T-helper 2 cell treated with Interferon-gamma antibody and Interleukin-4, amounts not matched to agents 5 μg/mL and 100 μg/mL, for 36 hours (primary cell): ENCODE measurements at regions not wholly inside any gene's neighbourhood (a gene's known extent, or its start where the extent isn't known, plus 50 kb on each side); places are given as distances from the start of the nearest gene placed in this dataset.

Experiments
- DNase-seq: peaks from one replicate; pipeline ENCODE4 v3.0.0; 2021; ENCODE audit warnings: low spot score
- H3K27ac Mint-ChIP-seq: one replicate; pipeline ENCODE4 v1.8.0; 2021; ENCODE audit warnings: mild to moderate bottlenecking, mixed read lengths
- H3K27me3 Mint-ChIP-seq: one replicate; pipeline ENCODE4 v1.8.0; 2021; ENCODE audit warnings: low read depth, mixed read lengths
- H3K36me3 Mint-ChIP-seq: one replicate; pipeline ENCODE4 v1.8.0; 2021; ENCODE audit warnings: low read depth, mixed read lengths
- H3K4me1 Mint-ChIP-seq: one replicate; pipeline ENCODE4 v1.8.0; 2021; ENCODE audit warnings: low read depth, mixed read lengths
- H3K4me3 Mint-ChIP-seq: one replicate; pipeline ENCODE4 v1.8.0; 2022; ENCODE audit warnings: mild to moderate bottlenecking, moderate library complexity, mixed read lengths
- H3K9me3 Mint-ChIP-seq: one replicate; pipeline ENCODE4 v1.8.0; 2021; ENCODE audit warnings: mixed read lengths

- Mint-ChIP-seq H3K4me1 (no peaks in the 10 kb centered on the region), H3K4me3 (no peak overlapping the region), H3K9me3 (peaks cover 4% of the 10 kb centered on the region), H3K36me3 (no peaks in the 10 kb centered on the region), H3K27ac (no peak overlapping the region), H3K27me3 (no peaks in the 10 kb centered on the region)
- DNase-seq: no peak
Measured at GRCh38 chr3:162879021-162879562, 1382.5 kb downstream of the OTOL1 start.

- Mint-ChIP-seq H3K27ac (no peak overlapping the region), H3K36me3 (no peaks in the 10 kb centered on the region), H3K27me3 (no peaks in the 10 kb centered on the region), H3K4me1 (no peaks in the 10 kb centered on the region), H3K9me3 (peaks cover 4% of the 10 kb centered on the region), H3K4me3 (no peak overlapping the region)
- no peak for DNase-seq
Measured at GRCh38 chr3:162884373-162884772, 1387.8 kb downstream of the OTOL1 start.

- no peak overlapping the region for H3K4me3 Mint-ChIP-seq
- H3K27me3 Mint-ChIP-seq: no peaks in the 10 kb centered on the region
- H3K4me1 Mint-ChIP-seq: no peaks in the 10 kb centered on the region
- H3K27ac Mint-ChIP-seq: no peak overlapping the region
- DNase-seq: no peak
- peaks cover 7% of the 10 kb centered on the region for H3K9me3 Mint-ChIP-seq
- no peaks in the 10 kb centered on the region for H3K36me3 Mint-ChIP-seq
Measured at GRCh38 chr3:162892921-162893793, 1396.5 kb downstream of the OTOL1 start.

GRCh38 chr3:162897291-162897690, 1400.7 kb downstream of the OTOL1 start:
- H3K9me3 Mint-ChIP-seq: peaks cover 5% of the 10 kb centered on the region
- no peaks in the 10 kb centered on the region for H3K4me1 Mint-ChIP-seq
- no peaks in the 10 kb centered on the region for H3K27me3 Mint-ChIP-seq
- no peak overlapping the region for H3K4me3 Mint-ChIP-seq
- DNase-seq: no peak
- no peaks in the 10 kb centered on the region for H3K36me3 Mint-ChIP-seq
- no peak overlapping the region for H3K27ac Mint-ChIP-seq

- DNase-seq: no peak
- H3K4me3 Mint-ChIP-seq: no peak overlapping the region
- H3K4me1 Mint-ChIP-seq: no peaks in the 10 kb centered on the region
- H3K9me3 Mint-ChIP-seq: peaks cover 13% of the 10 kb centered on the region
- no peaks in the 10 kb centered on the region for H3K36me3 Mint-ChIP-seq
- H3K27me3 Mint-ChIP-seq: no peaks in the 10 kb centered on the region
- H3K27ac Mint-ChIP-seq: no peak overlapping the region
Measured at GRCh38 chr3:162932503-162932902, 1435.9 kb downstream of the OTOL1 start.

- Mint-ChIP-seq H3K27ac (no peak overlapping the region), H3K4me3 (no peak overlapping the region), H3K4me1 (no peaks in the 10 kb centered on the region), H3K27me3 (no peaks in the 10 kb centered on the region), H3K36me3 (no peaks in the 10 kb centered on the region), H3K9me3 (peaks cover 8% of the 10 kb centered on the region)
- DNase-seq: no peak
Measured at GRCh38 chr3:162933656-162934055, 1437.0 kb downstream of the OTOL1 start.

GRCh38 chr3:162936706-162937105, 1440.1 kb downstream of the OTOL1 start:
- Mint-ChIP-seq H3K4me3 (no peak overlapping the region), H3K4me1 (no peaks in the 10 kb centered on the region), H3K27me3 (no peaks in the 10 kb centered on the region), H3K9me3 (peaks cover 21% of the 10 kb centered on the region), H3K36me3 (no peaks in the 10 kb centered on the region), H3K27ac (no peak overlapping the region)
- DNase-seq: no peak

- Mint-ChIP-seq H3K4me1 (no peaks in the 10 kb centered on the region), H3K27me3 (no peaks in the 10 kb centered on the region), H3K36me3 (no peaks in the 10 kb centered on the region), H3K27ac (no peak overlapping the region), H3K4me3 (no peak overlapping the region), H3K9me3 (peaks cover 18% of the 10 kb centered on the region)
- no peak for DNase-seq
Measured at GRCh38 chr3:162938083-162938482, 1441.5 kb downstream of the OTOL1 start.

- H3K9me3 Mint-ChIP-seq: peaks cover 19% of the 10 kb centered on the region
- no peak overlapping the region for H3K27ac Mint-ChIP-seq
- H3K36me3 Mint-ChIP-seq: no peaks in the 10 kb centered on the region
- no peak overlapping the region for H3K4me3 Mint-ChIP-seq
- H3K27me3 Mint-ChIP-seq: no peaks in the 10 kb centered on the region
- H3K4me1 Mint-ChIP-seq: no peaks in the 10 kb centered on the region
- DNase-seq: no peak
Measured at GRCh38 chr3:162945626-162946025, 1449.0 kb downstream of the OTOL1 start.

GRCh38 chr3:162956711-162957110, 1460.1 kb downstream of the OTOL1 start:
- Mint-ChIP-seq H3K4me3 (no peak overlapping the region), H3K27me3 (no peaks in the 10 kb centered on the region), H3K9me3 (peaks cover 29% of the 10 kb centered on the region), H3K4me1 (no peaks in the 10 kb centered on the region), H3K27ac (no peak overlapping the region), H3K36me3 (no peaks in the 10 kb centered on the region)
- DNase-seq: no peak

GRCh38 chr3:162960269-162960668, 1463.7 kb downstream of the OTOL1 start:
- Mint-ChIP-seq H3K4me3 (no peak overlapping the region), H3K27ac (no peak overlapping the region), H3K27me3 (no peaks in the 10 kb centered on the region), H3K36me3 (no peaks in the 10 kb centered on the region), H3K9me3 (peaks cover 24% of the 10 kb centered on the region), H3K4me1 (no peaks in the 10 kb centered on the region)
- no peak for DNase-seq

GRCh38 chr3:162970292-162970691, 1473.7 kb downstream of the OTOL1 start:
- Mint-ChIP-seq H3K27ac (no peak overlapping the region), H3K36me3 (no peaks in the 10 kb centered on the region), H3K4me3 (no peak overlapping the region), H3K9me3 (peaks cover 17% of the 10 kb centered on the region), H3K4me1 (no peaks in the 10 kb centered on the region), H3K27me3 (no peaks in the 10 kb centered on the region)
- no peak for DNase-seq

GRCh38 chr3:162971715-162972114, 1475.1 kb downstream of the OTOL1 start:
- no peak for DNase-seq
- H3K36me3 Mint-ChIP-seq: no peaks in the 10 kb centered on the region
- H3K4me1 Mint-ChIP-seq: no peaks in the 10 kb centered on the region
- H3K9me3 Mint-ChIP-seq: peaks cover 9% of the 10 kb centered on the region
- no peak overlapping the region for H3K4me3 Mint-ChIP-seq
- no peak overlapping the region for H3K27ac Mint-ChIP-seq
- no peaks in the 10 kb centered on the region for H3K27me3 Mint-ChIP-seq

- no peaks in the 10 kb centered on the region for H3K4me1 Mint-ChIP-seq
Measured at GRCh38 chr3:162973428-162973917, 1476.9 kb downstream of the OTOL1 start.

More at GRCh38 chr3:162973428-162973917, 1476.9 kb downstream of the OTOL1 start:
- Mint-ChIP-seq H3K9me3 (peaks cover 4% of the 10 kb centered on the region), H3K27ac (no peak overlapping the region), H3K36me3 (no peaks in the 10 kb centered on the region), H3K4me3 (no peak overlapping the region), H3K27me3 (no peaks in the 10 kb centered on the region)
- no peak for DNase-seq
